Vagina (tissue), 2 donors: ENCODE measurements at regions not wholly inside any gene's neighbourhood (a gene's known extent, or its start where the extent isn't known, plus 50 kb on each side); places are given as distances from the start of the nearest gene placed in this dataset.

Experiments used
- DNase-seq, 2 donors: peaks; one replicate each; pipeline ENCODE4 v3.0.0-alpha.2; 2017; ENCODE audit errors: extremely low spot score in 2 of 2
- H3K27ac ChIP-seq: fragments of 200-600 bp; sonication (generic); one replicate; pipeline ENCODE4 v1.5.1; 2019
- H3K27me3 ChIP-seq: fragments of 200-600 bp; sonication (generic); one replicate; pipeline ENCODE4 v1.5.1; 2019
- H3K36me3 ChIP-seq, 2 donors: fragments of 200-600 bp; sonication (generic); one replicate each; pipeline ENCODE4 v1.5.1; 2017 to 2019
- H3K4me1 ChIP-seq: fragments of 200-600 bp; sonication (generic); one replicate; pipeline ENCODE4 v1.5.1; 2019
- H3K4me3 ChIP-seq, 2 donors: fragments of 200-600 bp; sonication (generic); 1 replicate in 1 of 2; 2 replicates in 1 of 2; pipeline ENCODE4 v1.5.1; 2016 to 2019
- H3K9me3 ChIP-seq: fragments of 200-600 bp; sonication (generic); one replicate; pipeline ENCODE4 v1.5.1; 2019
- POLR2A ChIP-seq, 2 donors: fragments of 450-650 bp; IDR thresholded peaks; one replicate each; pipeline ENCODE4 v1.6.1; 2017; ENCODE audit warnings: antibody characterized with exemption in 2 of 2, mild to moderate bottlenecking in 2 of 2, moderate library complexity in 2 of 2
- POLR2AphosphoS5 ChIP-seq, 2 donors: sonication (generic); formaldehyde crosslinking; IDR thresholded peaks; one replicate each; pipeline ENCODE4 v1.9.0; 2017; ENCODE audit warnings: antibody characterized with exemption in 2 of 2, mild to moderate bottlenecking in 2 of 2, low read depth in 1 of 2; ENCODE audit not compliant: insufficient read depth in 1 of 2
- intact Hi-C: fragments of 100-400 bp; cut with DNase I; formaldehyde crosslinking; loops from one replicate; pipeline ENCODE4 v1.15.1; 2023
- TF ChIP-seq, protein P1 (sequence below), 3 experiments: fragments of 450-650 bp in 2 of 3; fragments of 200-600 bp in 1 of 3; sonication (generic) in 1 of 3; IDR thresholded peaks; one replicate each; pipeline ENCODE4 v1.5.1; 2017 to 2019; ENCODE audit warnings: antibody characterized with exemption in 3 of 3, mild to moderate bottlenecking in 2 of 3, moderate library complexity in 2 of 3

DNA sequence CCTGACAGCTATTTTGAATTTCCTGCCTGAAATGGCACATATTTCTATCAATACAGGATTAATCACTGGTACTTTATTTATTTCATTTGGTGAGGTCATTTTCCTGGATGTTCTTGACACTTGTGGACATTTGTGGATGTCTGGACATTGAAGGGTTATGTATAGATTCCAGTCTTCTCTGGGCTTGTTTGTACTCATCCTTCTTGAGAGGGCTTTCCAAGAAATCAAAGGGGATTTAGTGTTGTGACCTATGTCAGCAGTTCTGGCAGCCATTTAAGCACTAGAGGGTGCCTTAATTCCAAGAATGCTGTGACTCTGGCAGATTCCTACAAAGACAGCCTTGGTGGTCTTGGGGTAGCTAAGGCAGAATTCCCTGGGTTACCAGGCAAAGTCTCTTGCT lies 259.7 kb downstream of the CSNK1G3 start:
- peaks cover 7% of the 10 kb centered on the region for H3K9me3 ChIP-seq
- no peaks in the 10 kb centered on the region for H3K4me1 ChIP-seq
- no peaks in the 10 kb centered on the region for H3K36me3 ChIP-seq
- no peak for DNase-seq
- H3K27me3 ChIP-seq, result no peaks in the 10 kb centered on the region
- intact Hi-C loops, result no loop called here
- no peak overlapping the region for H3K4me3 ChIP-seq
- TF ChIP-seq, protein P1, sequence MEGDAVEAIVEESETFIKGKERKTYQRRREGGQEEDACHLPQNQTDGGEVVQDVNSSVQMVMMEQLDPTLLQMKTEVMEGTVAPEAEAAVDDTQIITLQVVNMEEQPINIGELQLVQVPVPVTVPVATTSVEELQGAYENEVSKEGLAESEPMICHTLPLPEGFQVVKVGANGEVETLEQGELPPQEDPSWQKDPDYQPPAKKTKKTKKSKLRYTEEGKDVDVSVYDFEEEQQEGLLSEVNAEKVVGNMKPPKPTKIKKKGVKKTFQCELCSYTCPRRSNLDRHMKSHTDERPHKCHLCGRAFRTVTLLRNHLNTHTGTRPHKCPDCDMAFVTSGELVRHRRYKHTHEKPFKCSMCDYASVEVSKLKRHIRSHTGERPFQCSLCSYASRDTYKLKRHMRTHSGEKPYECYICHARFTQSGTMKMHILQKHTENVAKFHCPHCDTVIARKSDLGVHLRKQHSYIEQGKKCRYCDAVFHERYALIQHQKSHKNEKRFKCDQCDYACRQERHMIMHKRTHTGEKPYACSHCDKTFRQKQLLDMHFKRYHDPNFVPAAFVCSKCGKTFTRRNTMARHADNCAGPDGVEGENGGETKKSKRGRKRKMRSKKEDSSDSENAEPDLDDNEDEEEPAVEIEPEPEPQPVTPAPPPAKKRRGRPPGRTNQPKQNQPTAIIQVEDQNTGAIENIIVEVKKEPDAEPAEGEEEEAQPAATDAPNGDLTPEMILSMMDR (IDR thresholded peaks at IDR 0.05), result no peak
- TF ChIP-seq POLR2A (IDR thresholded peaks at IDR 0.05) (no peak), POLR2AphosphoS5 (IDR thresholded peaks at IDR 0.05; ENCODE audit: insufficient read depth in 1 of 2, low read depth in 1 of 2) (no peak)
- H3K27ac ChIP-seq, result no peak overlapping the region

- TF ChIP-seq POLR2A (IDR thresholded peaks at IDR 0.05) (no peak), POLR2AphosphoS5 (IDR thresholded peaks at IDR 0.05; ENCODE audit: insufficient read depth in 1 of 2, low read depth in 1 of 2) (no peak)
- TF ChIP-seq, protein P1 (IDR thresholded peaks at IDR 0.05), result no peak
- Histone ChIP-seq H3K36me3 (no peaks in the 10 kb centered on the region), H3K4me1 (no peaks in the 10 kb centered on the region), H3K27me3 (no peaks in the 10 kb centered on the region), H3K9me3 (no peaks in the 10 kb centered on the region), H3K4me3 (no peak overlapping the region), H3K27ac (no peak overlapping the region)
- no peak for DNase-seq
- intact Hi-C loops, result no loop called here
Measured at GRCh38 chr5:123763201-123763600, 251.2 kb downstream of the CSNK1G3 start.

DNA sequence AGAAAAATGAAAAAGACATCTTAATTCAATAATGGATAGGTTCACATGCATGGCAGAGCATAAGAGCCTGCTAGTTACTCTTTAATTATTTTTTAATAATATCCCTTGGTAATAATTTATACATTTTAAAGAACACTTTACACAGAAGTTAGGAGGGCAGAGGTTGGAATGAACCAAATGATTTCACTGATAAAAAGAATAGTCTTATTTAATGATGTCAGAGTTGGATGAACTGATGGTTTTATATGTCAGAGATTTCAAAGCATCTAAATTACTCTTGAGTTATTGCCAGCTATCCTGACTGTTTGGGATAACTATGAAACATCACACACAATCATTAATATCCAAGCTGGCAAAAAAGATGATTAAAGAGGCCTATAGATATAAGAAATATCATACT lies 244.8 kb downstream of the CSNK1G3 start:
- no peaks in the 10 kb centered on the region for H3K27me3 ChIP-seq
- DNase-seq, result no peak
- no peak overlapping the region for H3K4me3 ChIP-seq
- no peaks in the 10 kb centered on the region for H3K36me3 ChIP-seq
- no peaks in the 10 kb centered on the region for H3K9me3 ChIP-seq
- TF ChIP-seq POLR2AphosphoS5 (IDR thresholded peaks at IDR 0.05; ENCODE audit: insufficient read depth in 1 of 2, low read depth in 1 of 2) (no peak), POLR2A (IDR thresholded peaks at IDR 0.05) (no peak)
- TF ChIP-seq, protein P1 (IDR thresholded peaks at IDR 0.05), result no peak
- no peak overlapping the region for H3K27ac ChIP-seq
- intact Hi-C loops, result no loop called here
- peaks cover 16% of the 10 kb centered on the region for H3K4me1 ChIP-seq

DNA sequence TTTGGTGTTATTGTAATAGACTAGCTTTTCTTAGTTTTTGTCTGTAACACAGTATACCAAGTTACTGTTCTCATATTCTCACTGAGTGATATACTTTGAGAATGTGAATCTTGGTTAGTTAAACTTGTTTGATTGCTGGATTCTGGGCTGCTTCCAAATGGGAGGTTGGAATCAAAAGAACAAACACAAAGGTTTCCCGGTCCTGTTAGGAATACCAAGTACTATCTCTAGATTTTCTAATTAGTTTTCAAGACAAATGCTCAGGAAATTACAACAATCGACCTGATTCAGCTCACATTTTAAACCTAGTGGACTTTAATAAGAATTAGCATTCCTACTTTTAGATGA lies 244.3 kb downstream of the CSNK1G3 start:
- H3K4me3 ChIP-seq, result no peak overlapping the region
- peaks cover 16% of the 10 kb centered on the region for H3K4me1 ChIP-seq
- H3K27ac ChIP-seq, result no peak overlapping the region
- TF ChIP-seq POLR2AphosphoS5 (IDR thresholded peaks at IDR 0.05; ENCODE audit: insufficient read depth in 1 of 2, low read depth in 1 of 2) (no peak), POLR2A (IDR thresholded peaks at IDR 0.05) (no peak)
- TF ChIP-seq, protein P1 (IDR thresholded peaks at IDR 0.05), result no peak
- DNase-seq, result no peak
- no peaks in the 10 kb centered on the region for H3K9me3 ChIP-seq
- intact Hi-C loops, result no loop called here
- no peaks in the 10 kb centered on the region for H3K36me3 ChIP-seq
- H3K27me3 ChIP-seq, result no peaks in the 10 kb centered on the region

GRCh38 chr5:123755653-123756317 lies 243.8 kb downstream of the CSNK1G3 start:
- Histone ChIP-seq H3K9me3 (no peaks in the 10 kb centered on the region), H3K4me1 (peaks cover 16% of the 10 kb centered on the region), H3K36me3 (no peaks in the 10 kb centered on the region), H3K4me3 (no peak overlapping the region), H3K27me3 (no peaks in the 10 kb centered on the region), H3K27ac (no peak overlapping the region)
- no peak for DNase-seq
- intact Hi-C loops, result no loop called here
- no peak for TF ChIP-seq POLR2A (IDR thresholded peaks at IDR 0.05)
- no peak for TF ChIP-seq POLR2AphosphoS5 (IDR thresholded peaks at IDR 0.05; ENCODE audit: insufficient read depth in 1 of 2, low read depth in 1 of 2)
- TF ChIP-seq, protein P1 (IDR thresholded peaks at IDR 0.05), result no peak
